WTC11 (cell line): ENCODE measurements at regions not wholly inside any gene's neighbourhood (a gene's known extent, or its start where the extent isn't known, plus 50 kb on each side); places are given as distances from the start of the nearest gene placed in this dataset.
A peak's percentile ranks its signal among the peaks of the same experiment; 100 is the strongest.

Experiments used
- ATAC-seq: fragments of 200-7000 bp; cut with Tn5 transposase; 2 replicates; pipeline ENCODE4 v1.10.0; 2021; ENCODE audit warnings: mild to moderate bottlenecking, moderate library complexity
- CTCF ChIA-PET: fragments of 300-600 bp; sonication (Branson Sonifier 250); formaldehyde crosslinking; loops from one replicate; lab custom pipeline; 2021; ENCODE audit warnings: antibody characterized with exemption; lab: Charles Lee
- POLR2A ChIA-PET: fragments of 350-600 bp; sonication (Branson Sonifier 250); formaldehyde crosslinking; loops from one replicate; lab custom pipeline; 2021; ENCODE audit warnings: antibody characterized with exemption; lab: Charles Lee
- DNase-seq: peaks from one replicate; pipeline ENCODE4 v3.0.0; 2021; ENCODE audit warnings: low spot score
- H3K27ac Mint-ChIP-seq: 2 replicates; pipeline ENCODE4 v1.8.0; 2021; ENCODE audit warnings: mixed read lengths
- H3K27me3 Mint-ChIP-seq: 2 replicates; pipeline ENCODE4 v1.8.0; 2021; ENCODE audit warnings: low read depth, mild to moderate bottlenecking, moderate library complexity, mixed read lengths
- H3K36me3 Mint-ChIP-seq: 2 replicates; pipeline ENCODE4 v1.8.0; 2021; ENCODE audit warnings: mixed read lengths
- H3K4me1 Mint-ChIP-seq: 2 replicates; pipeline ENCODE4 v1.8.0; 2022; ENCODE audit warnings: mixed read lengths
- H3K4me3 Mint-ChIP-seq: 2 replicates; pipeline ENCODE4 v1.8.0; 2021; ENCODE audit warnings: mild to moderate bottlenecking, moderate library complexity, mixed read lengths
- H3K9me3 Mint-ChIP-seq: 2 replicates; pipeline ENCODE4 v1.8.0; 2021; ENCODE audit warnings: mixed read lengths
- CBFB ChIP-seq: sonication (generic); formaldehyde crosslinking; IDR thresholded peaks from 2 replicates; pipeline ENCODE4 v1.8.1; 2022; ENCODE audit warnings: mild to moderate bottlenecking, low read depth, missing genetic modification reagents
- CDX4 ChIP-seq: fragments of 250-450 bp; sonication (Bioruptor Pico); IDR thresholded peaks from 2 replicates; pipeline ENCODE4 v1.9.0; 2021; ENCODE audit warnings: moderate library complexity, mild to moderate bottlenecking, inconsistent platforms, borderline replicate concordance
- ELF4 ChIP-seq: sonication (generic); formaldehyde crosslinking; IDR thresholded peaks from 2 replicates; pipeline ENCODE4 v1.8.1; 2022; ENCODE audit warnings: low read depth, mild to moderate bottlenecking, moderate library complexity, missing genetic modification reagents
- EMX1 ChIP-seq: fragments of 250-450 bp; sonication (Bioruptor Pico); IDR thresholded peaks from 2 replicates; pipeline ENCODE4 v1.8.0; 2021; ENCODE audit warnings: mild to moderate bottlenecking
- ERG ChIP-seq: fragments of 250-450 bp; sonication (Bioruptor Pico); IDR thresholded peaks from 2 replicates; pipeline ENCODE4 v1.8.0; 2021; ENCODE audit warnings: mild to moderate bottlenecking
- FOXJ3 ChIP-seq: sonication (generic); formaldehyde crosslinking; IDR thresholded peaks from 2 replicates; pipeline ENCODE4 v1.9.0; 2021; ENCODE audit warnings: missing genetic modification reagents, mild to moderate bottlenecking, borderline replicate concordance
- GABPB1 ChIP-seq: sonication (generic); formaldehyde crosslinking; IDR thresholded peaks from 2 replicates; pipeline ENCODE4 v1.8.1; 2023; ENCODE audit warnings: mild to moderate bottlenecking, missing genetic modification reagents
- GRHL2 ChIP-seq: fragments of 250-450 bp; sonication (Bioruptor Pico); IDR thresholded peaks from 2 replicates; pipeline ENCODE4 v1.8.0; 2022; ENCODE audit warnings: mild to moderate bottlenecking, moderate library complexity; ENCODE audit not compliant: insufficient replicate concordance, severe bottlenecking
- IRF2 ChIP-seq: sonication (generic); formaldehyde crosslinking; IDR thresholded peaks from 2 replicates; pipeline ENCODE4 v1.8.0; 2022; ENCODE audit warnings: low read depth, missing genetic modification reagents, borderline replicate concordance
- JUN ChIP-seq: sonication (generic); formaldehyde crosslinking; IDR thresholded peaks from 2 replicates; pipeline ENCODE4 v1.8.0; 2023; ENCODE audit warnings: mild to moderate bottlenecking, missing genetic modification reagents
- KAT7 ChIP-seq: sonication (generic); formaldehyde crosslinking; IDR thresholded peaks from 2 replicates; pipeline ENCODE4 v1.8.1; 2023; ENCODE audit warnings: missing genetic modification reagents, mild to moderate bottlenecking, borderline replicate concordance
- NR1H2 ChIP-seq: sonication (generic); formaldehyde crosslinking; IDR thresholded peaks from 2 replicates; pipeline ENCODE4 v1.9.0; 2021; ENCODE audit warnings: mild to moderate bottlenecking, moderate library complexity, missing genetic modification reagents
- NR2C2 ChIP-seq: sonication (generic); formaldehyde crosslinking; IDR thresholded peaks from 2 replicates; pipeline ENCODE4 v1.8.0; 2022; ENCODE audit warnings: mild to moderate bottlenecking, missing genetic modification reagents
- NR3C1 ChIP-seq: sonication (generic); formaldehyde crosslinking; conservative IDR thresholded peaks from 2 replicates; pipeline ENCODE4 v1.8.1; 2023; ENCODE audit warnings: low read depth, mild to moderate bottlenecking, missing genetic modification reagents
- PRRX2 ChIP-seq: fragments of 250-450 bp; sonication (Bioruptor Pico); IDR thresholded peaks from 2 replicates; pipeline ENCODE4 v1.8.0; 2021; ENCODE audit warnings: mild to moderate bottlenecking
- SMAD4 ChIP-seq: sonication (generic); formaldehyde crosslinking; IDR thresholded peaks from 2 replicates; pipeline ENCODE4 v1.8.0; 2022; ENCODE audit warnings: mild to moderate bottlenecking, missing genetic modification reagents
- USF2 ChIP-seq: sonication (generic); formaldehyde crosslinking; IDR thresholded peaks from 2 replicates; pipeline ENCODE4 v1.8.1; 2023; ENCODE audit warnings: mild to moderate bottlenecking, missing genetic modification reagents, moderate library complexity
- ZBTB21 ChIP-seq: sonication (generic); formaldehyde crosslinking; IDR thresholded peaks from 2 replicates; pipeline ENCODE4 v1.8.1; 2023; ENCODE audit warnings: mild to moderate bottlenecking, missing genetic modification reagents, borderline replicate concordance
- ZNF416 ChIP-seq: fragments of 250-450 bp; sonication (Bioruptor Pico); IDR thresholded peaks from 2 replicates; pipeline ENCODE4 v1.9.0; 2021; ENCODE audit warnings: mild to moderate bottlenecking, inconsistent platforms
- ZNF512 ChIP-seq: sonication (generic); formaldehyde crosslinking; IDR thresholded peaks from 2 replicates; pipeline ENCODE4 v1.8.1; 2022; ENCODE audit warnings: missing genetic modification reagents, borderline replicate concordance
- ZNF671 ChIP-seq: fragments of 250-450 bp; sonication (Bioruptor Pico); IDR thresholded peaks from 2 replicates; pipeline ENCODE4 v1.8.0; 2021; ENCODE audit warnings: mild to moderate bottlenecking
- ZSCAN18 ChIP-seq: fragments of 250-450 bp; sonication (Bioruptor Pico); IDR thresholded peaks from 2 replicates; pipeline ENCODE4 v2.1.2; 2022; ENCODE audit warnings: mild to moderate bottlenecking, moderate library complexity
- TF ChIP-seq, protein P1 (sequence below): sonication (generic); formaldehyde crosslinking; IDR thresholded peaks from 2 replicates; pipeline ENCODE4 v1.8.0; 2022; ENCODE audit warnings: missing genetic modification reagents

DNA sequence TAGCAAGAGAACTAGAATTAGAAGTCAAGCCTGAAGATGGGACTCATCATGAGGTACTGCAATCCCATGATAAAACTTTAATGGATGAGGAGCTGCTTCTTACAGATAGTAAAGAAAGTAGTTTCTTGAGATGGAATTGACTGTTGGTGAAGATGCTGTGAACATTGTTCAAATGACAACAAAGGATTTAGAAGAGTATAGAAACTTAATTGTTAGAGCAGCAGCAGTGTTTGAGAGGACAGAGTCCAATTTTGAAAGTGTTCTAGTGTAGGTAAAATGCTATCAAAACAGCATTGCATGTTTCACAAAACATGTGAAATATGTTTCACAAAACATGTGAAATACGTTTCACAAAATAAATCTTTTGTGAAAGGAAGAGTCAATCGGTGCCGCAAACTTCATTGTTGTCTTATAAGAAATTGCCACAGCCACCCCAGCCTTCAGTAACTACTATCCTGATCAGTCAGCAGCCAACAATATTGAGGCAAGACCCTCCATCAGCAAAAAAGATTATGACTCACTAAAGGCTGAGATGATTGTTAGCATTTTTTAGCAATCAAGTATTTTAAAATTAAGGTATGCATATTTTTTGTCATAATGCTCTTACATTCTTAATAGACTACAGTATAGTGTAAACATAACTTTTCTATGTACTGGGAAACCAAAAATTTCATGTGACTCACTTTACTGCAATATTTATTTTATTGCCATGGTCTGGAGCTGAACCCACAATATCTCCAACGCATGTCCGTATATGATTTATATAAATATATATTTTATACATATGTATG lies 173.4 kb upstream of the BMP4 start (continued):
- no peak for TF ChIP-seq CDX4
- TF ChIP-seq ELF4 (CRISPR knock-in tag): no peak

- POLR2A ChIA-PET: no interaction called here
- Mint-ChIP-seq H3K27ac (no peak overlapping the region), H3K36me3 (no peaks in the 10 kb centered on the region), H3K4me3 (no peak overlapping the region), H3K4me1 (peaks cover 11% of the 10 kb centered on the region), H3K9me3 (peaks cover 9% of the 10 kb centered on the region), H3K27me3 (no peaks in the 10 kb centered on the region)
- TF ChIP-seq NR1H2 (CRISPR knock-in tag) (no peak), NR2C2 (CRISPR knock-in tag) (no peak), ZNF671 (CRISPR knock-in tag) (no peak), ERG (CRISPR knock-in tag) (no peak), SMAD4 (CRISPR knock-in tag) (no peak), NR3C1 (CRISPR knock-in tag) (no peak), PRRX2 (no peak), CDX4 (no peak), ZBTB21 (CRISPR knock-in tag) (no peak), ZNF416 (CRISPR knock-in tag) (no peak), EMX1 (no peak), JUN (CRISPR knock-in tag) (no peak), KAT7 (CRISPR knock-in tag) (no peak), USF2 (no peak), GRHL2 (CRISPR knock-in tag) (no peak)
- TF ChIP-seq, protein P1, sequence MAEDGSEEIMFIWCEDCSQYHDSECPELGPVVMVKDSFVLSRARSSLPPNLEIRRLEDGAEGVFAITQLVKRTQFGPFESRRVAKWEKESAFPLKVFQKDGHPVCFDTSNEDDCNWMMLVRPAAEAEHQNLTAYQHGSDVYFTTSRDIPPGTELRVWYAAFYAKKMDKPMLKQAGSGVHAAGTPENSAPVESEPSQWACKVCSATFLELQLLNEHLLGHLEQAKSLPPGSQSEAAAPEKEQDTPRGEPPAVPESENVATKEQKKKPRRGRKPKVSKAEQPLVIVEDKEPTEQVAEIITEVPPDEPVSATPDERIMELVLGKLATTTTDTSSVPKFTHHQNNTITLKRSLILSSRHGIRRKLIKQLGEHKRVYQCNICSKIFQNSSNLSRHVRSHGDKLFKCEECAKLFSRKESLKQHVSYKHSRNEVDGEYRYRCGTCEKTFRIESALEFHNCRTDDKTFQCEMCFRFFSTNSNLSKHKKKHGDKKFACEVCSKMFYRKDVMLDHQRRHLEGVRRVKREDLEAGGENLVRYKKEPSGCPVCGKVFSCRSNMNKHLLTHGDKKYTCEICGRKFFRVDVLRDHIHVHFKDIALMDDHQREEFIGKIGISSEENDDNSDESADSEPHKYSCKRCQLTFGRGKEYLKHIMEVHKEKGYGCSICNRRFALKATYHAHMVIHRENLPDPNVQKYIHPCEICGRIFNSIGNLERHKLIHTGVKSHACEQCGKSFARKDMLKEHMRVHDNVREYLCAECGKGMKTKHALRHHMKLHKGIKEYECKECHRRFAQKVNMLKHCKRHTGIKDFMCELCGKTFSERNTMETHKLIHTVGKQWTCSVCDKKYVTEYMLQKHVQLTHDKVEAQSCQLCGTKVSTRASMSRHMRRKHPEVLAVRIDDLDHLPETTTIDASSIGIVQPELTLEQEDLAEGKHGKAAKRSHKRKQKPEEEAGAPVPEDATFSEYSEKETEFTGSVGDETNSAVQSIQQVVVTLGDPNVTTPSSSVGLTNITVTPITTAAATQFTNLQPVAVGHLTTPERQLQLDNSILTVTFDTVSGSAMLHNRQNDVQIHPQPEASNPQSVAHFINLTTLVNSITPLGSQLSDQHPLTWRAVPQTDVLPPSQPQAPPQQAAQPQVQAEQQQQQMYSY (CRISPR knock-in tag): no peak
- CTCF ChIA-PET: interaction anchor here (1.1 kb wide), 1 partner anchor 216 kb away, joined by 3 read pairs; no protein-coding TSS in a partner anchor
- DNase-seq: no peak
- no peak for ATAC-seq
These were observed 175.9 kb upstream of the BMP4 start for GRCh38 chr14:54132496-54132895.

GRCh38 chr14:54133896-54134295 lies 177.3 kb upstream of the BMP4 start:
- H3K36me3 Mint-ChIP-seq: no peaks in the 10 kb centered on the region
- no peaks in the 10 kb centered on the region for H3K27me3 Mint-ChIP-seq
- ATAC-seq (no peak), DNase-seq (no peak)
- ChIA-PET CTCF (no interaction called here), POLR2A (no interaction called here)
- no peak for TF ChIP-seq ZSCAN18
- no peak for TF ChIP-seq FOXJ3 (CRISPR knock-in tag)
- no peak for TF ChIP-seq ZNF512 (CRISPR knock-in tag)
- TF ChIP-seq CBFB (CRISPR knock-in tag): no peak
- TF ChIP-seq NR2C2 (CRISPR knock-in tag): no peak
- no peak for TF ChIP-seq ZBTB21 (CRISPR knock-in tag)
- TF ChIP-seq GABPB1 (CRISPR knock-in tag): peak; percentile 81
- TF ChIP-seq IRF2 (CRISPR knock-in tag): no peak
- peaks cover 9% of the 10 kb centered on the region for H3K9me3 Mint-ChIP-seq
- H3K4me1 Mint-ChIP-seq: peaks cover 11% of the 10 kb centered on the region
- H3K27ac Mint-ChIP-seq: no peak overlapping the region
- H3K4me3 Mint-ChIP-seq: no peak overlapping the region
